Astrocyte (in vitro differentiated cells and primary cell): ENCODE measurements at regions not wholly inside any gene's neighbourhood (a gene's known extent, or its start where the extent isn't known, plus 50 kb on each side); places are given as distances from the start of the nearest gene placed in this dataset.

Experiments
- EZH2 ChIP-seq: IDR thresholded peaks from 2 replicates; pipeline ENCODE4 v1.6.1; 2012; ENCODE audit warnings: mild to moderate bottlenecking, low read length, inconsistent platforms; ENCODE audit not compliant: insufficient read depth
- TF ChIP-seq, protein P1 (sequence below): IDR thresholded peaks from 2 replicates; pipeline ENCODE4 v1.5.1; 2011; ENCODE audit warnings: low read depth, mild to moderate bottlenecking, inconsistent platforms, low read length, moderate library complexity; ENCODE audit not compliant: insufficient read depth

DNA sequence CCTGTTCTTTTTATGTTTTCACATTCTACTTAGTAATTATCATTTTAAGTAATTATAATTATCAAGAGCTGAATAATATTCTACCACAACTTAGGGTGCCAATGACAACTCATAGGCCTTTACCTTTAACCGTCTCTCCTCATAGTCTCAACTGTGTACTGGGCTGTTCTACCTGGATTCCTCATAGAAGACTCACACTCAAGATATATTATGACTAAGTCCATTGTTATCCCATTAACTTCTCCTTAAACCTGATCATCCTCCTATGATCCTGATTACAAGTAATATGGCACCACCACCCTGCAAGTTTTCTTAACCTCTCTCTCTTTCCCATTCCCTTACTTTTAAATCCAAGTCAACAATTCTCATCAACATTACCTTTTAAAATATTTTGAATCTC is 285.9 kb upstream of the VEPH1 start:
- TF ChIP-seq, protein P1, sequence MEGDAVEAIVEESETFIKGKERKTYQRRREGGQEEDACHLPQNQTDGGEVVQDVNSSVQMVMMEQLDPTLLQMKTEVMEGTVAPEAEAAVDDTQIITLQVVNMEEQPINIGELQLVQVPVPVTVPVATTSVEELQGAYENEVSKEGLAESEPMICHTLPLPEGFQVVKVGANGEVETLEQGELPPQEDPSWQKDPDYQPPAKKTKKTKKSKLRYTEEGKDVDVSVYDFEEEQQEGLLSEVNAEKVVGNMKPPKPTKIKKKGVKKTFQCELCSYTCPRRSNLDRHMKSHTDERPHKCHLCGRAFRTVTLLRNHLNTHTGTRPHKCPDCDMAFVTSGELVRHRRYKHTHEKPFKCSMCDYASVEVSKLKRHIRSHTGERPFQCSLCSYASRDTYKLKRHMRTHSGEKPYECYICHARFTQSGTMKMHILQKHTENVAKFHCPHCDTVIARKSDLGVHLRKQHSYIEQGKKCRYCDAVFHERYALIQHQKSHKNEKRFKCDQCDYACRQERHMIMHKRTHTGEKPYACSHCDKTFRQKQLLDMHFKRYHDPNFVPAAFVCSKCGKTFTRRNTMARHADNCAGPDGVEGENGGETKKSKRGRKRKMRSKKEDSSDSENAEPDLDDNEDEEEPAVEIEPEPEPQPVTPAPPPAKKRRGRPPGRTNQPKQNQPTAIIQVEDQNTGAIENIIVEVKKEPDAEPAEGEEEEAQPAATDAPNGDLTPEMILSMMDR = no peak
- no peak for TF ChIP-seq EZH2
